CMK (cell line): ENCODE measurements at regions not wholly inside any gene's neighbourhood (a gene's known extent, or its start where the extent isn't known, plus 50 kb on each side); places are given as distances from the start of the nearest gene placed in this dataset.

ENCODE experiments used
- DNase-seq: peaks from one replicate; pipeline ENCODE4 v3.0.0-alpha.2; 2010; ENCODE audit warnings: low read depth

DNA sequence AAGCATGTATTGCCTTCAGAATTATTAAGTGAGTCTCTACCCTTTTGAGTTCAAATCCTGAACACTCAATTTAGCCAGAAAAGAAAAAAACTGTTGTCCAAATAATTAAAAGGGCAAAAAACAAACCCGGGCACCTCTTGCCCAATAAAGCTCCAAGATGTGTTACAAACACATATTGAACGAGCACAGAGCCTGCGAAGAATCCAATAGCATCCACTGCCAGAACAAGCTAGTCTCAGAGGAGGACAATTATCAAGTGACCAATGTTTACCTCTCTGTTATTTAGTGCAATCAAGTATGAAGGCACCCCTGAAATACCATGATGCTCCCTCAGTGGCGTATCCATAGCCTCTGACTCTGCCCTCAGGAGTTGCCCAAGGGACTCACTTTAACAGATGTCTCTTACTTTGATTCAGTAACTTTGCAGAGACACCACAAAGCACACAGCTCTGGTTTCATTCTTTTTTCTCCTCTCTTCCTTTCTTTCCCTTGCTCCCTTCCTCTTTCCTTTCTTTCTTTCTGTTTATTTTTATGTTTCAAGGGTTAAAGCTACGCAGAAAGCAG, 93.5 kb upstream of the SPATS2L start:
- DNase-seq = no peak

DNA sequence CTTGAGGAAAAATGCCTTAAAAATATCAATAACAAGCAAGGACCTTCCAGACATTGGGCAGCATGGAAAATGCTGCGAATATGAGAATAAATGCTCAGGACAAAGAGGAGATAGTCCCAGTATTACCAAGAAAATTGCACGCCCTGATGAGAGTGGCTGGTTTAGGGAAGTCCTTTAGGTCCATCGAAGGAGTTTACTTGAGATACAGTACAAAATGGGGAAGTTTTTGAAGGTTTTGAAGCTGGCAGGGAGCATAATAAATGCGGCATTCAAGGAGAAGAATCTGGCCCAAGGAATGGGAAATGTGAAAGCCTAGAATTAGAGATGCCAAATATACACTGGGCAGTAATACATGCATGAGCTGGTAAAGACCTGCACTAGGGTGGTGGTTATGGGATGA, 90.2 kb upstream of the SPATS2L start:
- DNase-seq = no peak

DNA sequence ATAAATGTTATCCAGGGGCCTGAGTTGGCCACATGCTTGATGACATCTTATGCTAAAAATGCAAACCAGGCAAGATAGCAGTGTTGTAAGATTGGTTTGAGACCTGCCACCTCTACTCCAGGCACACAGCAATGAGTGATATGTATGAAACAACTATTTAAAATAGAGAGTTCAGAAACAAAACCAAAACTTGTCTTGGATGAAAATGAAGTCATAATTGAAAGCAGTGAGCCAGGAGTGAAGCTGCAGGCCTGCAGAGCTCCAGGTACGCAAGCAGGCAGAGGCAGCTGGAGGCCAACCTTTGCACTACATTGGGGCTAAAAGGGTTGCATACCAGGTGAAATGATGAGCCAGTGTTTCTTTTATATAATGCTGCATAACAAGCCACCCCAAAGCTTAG, 89.2 kb upstream of the SPATS2L start:
- no peak for DNase-seq

DNA sequence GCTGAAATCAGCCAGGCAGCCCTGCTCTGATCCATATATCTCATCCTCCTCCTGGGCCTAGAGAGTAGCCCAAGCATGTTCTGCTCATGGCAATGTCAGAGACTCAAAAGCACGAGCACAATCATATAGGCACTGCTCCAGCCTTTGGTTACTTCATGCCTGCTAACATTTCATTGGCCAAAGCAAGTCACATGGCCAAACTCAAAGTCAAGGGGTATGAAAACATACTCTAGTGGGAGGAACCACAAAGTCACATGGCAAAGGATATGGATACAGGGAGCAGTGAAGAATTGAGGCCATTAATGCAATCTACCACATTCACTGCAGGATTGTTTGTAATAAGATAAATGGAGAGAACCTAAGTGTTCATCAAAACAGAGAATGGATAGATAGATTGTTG, 87.8 kb upstream of the SPATS2L start:
- DNase-seq = no peak

DNA sequence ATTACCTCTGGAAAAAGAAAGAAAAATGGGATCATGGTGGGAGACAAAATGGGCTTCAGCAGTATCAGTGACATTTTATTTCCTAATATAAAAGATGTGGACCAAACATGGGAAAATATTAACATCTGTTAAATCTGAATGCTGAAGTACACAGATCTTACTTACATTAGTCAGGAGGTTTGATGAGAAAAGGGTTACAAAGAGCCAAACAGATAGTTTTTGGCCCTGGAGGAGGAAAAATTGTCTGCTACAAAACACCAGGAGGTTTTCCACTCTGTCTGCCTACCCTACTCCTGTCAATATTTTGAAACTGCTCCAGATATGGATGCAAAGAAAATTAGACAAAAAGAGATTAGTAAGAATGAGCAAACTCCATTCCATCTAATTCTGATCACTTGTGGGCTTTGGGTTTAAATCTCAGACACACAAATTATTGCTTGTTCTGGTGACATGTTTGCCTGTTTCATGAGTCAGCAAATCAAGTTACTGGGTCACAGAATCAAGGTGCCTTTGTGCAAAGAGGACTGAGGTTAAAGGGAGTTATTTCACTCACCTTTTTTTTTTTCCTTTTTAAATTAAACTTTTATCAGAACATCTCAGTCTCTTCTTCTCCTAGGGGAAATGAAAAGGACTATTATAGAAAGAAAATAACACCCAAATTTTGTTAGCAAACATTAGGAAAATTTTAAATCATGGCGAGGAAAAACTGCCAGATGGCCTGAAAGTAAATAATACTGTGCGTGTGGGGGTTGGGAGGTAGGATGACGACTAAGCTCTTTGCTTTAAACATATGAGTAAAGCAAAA, 87.0 kb upstream of the SPATS2L start:
- no peak for DNase-seq

DNA sequence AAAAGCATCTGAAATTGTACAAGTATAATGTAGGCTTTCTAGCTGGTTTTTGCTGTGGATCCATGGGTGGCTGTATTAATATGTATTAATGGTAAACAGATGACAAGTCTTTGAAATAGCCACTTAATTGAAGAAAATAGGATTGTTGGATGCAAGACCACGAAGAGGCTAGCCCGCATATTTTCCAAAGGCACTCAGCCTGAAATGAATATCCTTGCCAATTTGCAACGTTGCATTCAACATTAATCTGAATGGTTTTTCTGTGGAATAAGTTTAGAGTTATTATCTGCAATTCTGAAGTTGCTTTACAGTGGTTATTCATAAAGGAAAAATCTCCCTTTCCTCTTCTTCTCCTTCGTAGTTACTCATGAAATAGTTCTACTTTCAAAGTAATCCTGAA, 86.2 kb upstream of the SPATS2L start:
- no peak for DNase-seq

DNA sequence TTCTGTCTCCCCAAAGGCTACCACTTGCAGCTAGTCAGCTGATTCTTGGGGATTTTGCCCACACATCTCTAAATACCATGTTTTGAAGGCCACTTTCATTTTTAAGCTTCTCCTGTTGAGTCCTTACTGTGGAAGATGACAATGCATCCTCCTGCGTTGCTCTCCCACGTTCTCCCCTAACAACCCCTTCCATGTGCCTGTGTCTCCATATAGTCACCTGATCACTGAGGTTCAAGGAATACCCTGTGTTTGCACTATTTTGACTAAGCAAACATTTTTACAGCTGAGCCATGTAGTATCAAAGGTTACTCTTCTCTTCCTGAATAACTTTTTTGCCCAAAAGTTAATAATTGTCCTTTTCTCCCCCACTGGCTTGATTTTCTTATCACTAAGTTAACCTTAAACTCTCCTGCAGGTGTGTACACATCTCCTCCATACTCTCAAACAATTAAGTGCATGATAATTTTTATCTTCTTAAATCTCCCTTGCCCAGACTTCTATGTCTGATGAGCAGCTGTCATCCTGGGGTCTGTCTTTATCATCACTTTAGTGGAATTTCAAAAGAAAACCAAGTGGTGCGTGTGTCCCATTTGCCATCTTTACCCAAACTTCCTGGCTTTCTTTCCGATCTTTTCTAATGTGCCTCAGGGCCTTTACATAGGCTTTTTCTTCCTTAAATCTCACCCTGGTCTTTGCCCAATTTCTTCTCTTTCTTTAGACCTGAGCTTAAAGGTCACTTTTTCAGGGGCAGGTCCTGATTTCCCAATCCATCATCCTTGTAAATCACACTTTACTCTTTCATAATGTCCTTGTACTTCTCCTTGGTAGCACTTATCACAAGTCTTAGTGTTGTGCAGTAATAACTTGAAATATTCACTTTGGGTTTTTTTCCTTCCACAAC, 85.2 kb upstream of the SPATS2L start:
- no peak for DNase-seq

DNA sequence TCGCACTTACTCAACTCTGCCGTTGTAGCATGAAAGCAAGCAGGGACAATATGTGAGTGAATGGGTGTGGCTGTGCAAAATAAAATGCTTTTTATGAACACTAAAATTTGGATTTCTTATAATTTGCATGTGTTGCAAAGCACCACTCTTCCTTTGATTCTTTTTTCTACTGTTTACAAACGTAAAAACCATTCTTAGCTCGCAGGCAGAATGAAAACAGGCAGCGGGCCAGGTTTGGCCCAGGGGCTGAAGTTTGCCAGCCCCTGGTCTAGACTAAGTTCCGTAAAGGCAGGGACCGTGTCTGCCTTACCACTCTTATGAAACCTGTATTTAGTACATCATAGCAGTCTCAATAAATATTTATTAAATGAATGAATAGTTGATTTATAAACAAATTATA, 83.7 kb upstream of the SPATS2L start:
- DNase-seq = no peak

DNA sequence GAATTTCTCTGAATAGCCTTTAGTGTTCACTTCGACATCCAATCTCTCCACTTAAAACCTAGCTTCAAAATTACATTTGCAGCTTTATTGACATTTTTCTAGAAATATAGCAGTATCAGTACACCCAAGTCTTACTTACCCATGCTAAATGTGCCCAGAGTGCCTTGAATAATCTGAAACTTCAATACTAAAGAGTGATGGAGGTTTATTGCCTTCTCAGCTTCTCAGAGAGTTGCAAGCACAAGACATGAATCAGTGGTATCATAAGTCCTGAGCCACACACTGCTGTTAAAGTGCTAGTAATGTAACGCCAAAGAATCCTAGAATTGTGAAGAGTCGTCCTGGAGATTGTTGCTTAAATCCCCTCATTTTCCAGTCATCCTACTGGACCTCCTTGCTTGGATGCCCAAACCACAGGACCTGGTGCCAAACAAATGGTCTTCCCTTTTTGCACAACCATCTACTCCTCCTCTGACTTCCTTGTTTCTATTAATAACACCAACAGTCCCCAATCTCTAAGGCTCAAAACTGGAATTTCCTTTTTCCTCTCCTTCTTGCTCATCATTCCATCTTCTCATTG, 83.2 kb upstream of the SPATS2L start:
- DNase-seq = no peak

DNA sequence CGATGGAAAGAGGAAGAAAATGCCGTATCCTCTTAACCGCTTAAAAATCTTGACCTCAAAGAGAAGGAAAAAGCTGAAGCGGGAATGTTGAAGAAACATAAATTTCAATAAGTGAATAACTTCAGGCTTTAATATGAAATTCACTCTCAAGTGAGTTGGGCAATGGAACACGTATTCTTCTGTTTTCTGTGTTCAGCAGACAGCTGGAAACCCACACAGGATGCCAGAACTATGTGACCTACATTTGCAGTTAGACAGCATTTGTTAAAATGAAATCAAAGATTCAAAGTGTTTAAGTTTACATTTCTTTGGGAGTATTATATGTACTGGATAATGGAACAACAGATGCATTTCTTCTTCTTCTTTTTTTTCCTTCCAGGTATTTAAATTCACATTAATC, 80.5 kb upstream of the SPATS2L start:
- no peak for DNase-seq

DNA sequence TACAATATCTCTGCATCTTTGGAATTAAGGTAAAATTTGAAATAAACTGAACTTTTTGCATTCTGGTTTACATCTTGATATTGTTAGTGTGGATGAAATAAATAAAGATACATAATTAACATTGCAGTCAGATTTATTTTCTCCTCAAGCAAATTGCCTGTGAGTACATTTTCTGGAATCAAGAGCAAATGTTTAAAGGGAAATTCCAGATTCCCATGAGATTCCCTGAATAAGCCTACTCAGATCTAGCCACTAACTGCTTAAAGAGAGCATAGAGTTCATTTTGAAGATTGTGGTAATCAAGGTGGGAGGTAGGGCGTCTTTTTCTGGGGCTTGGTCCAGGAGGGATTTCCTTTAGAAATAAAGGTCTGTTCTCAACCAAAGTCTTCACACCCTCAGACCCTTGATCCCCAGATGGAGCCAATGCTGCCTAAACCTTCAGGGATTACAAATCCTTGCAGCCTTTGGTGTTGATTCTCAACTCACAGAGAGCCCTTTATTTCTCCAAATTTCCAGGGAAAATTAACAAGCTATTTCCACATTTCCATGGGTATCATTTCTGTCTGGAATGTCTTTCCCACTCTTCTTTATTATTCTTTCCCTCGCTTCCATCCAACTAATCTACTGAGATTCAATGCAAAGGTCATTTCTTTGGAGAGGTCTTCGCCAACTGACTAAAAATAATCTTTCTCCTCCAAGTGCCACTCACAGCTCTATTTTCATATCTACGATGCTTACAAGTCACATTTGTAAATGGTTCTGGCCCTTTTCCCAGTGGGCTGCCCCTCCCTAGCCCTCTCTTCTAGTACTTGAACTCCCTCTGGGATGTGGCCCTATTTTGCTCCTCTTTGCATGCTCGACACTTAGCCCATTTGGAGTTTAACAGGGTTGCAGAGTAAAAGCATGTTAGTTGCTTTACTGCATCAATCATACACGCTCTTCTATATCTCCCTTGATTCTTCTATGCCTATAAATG, 79.8 kb upstream of the SPATS2L start:
- DNase-seq = no peak

DNA sequence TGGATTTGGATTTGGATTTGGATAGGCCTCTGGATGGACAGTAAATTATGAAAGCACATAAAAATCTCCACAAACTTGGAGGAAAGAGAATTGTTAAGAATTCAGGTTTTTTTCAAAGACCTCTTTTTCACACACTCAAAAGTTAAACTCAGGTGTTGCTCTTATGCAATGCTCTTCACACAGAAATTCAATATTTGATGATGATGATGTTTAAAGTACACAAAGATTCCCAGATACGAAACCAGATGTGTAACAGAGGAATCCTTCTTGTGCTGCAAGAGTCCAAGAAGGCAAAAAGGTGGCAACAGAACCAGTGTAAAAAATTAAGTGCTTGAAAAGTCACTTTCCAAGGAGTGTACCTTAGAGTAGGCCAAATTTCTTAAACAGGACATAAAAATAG, 75.8 kb upstream of the SPATS2L start:
- no peak for DNase-seq

DNA sequence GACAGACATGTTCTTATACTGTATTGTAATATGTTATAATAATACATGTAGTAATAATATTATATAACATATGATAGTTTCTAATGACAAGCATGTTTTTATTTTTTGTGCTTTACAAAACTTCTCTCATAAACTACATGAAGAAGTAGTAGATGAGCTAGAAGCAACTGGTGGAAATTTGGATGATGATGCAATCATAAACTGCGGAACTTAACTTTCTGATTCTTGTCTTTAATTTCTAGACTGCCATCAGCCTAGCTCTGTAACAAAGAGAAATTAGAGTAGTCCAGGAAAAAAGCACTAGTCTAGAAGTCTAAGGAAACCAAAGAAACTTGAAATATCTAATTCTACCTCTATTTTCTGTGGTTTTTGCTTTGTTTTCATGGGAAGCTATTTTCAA, 71.0 kb upstream of the SPATS2L start:
- no peak for DNase-seq

DNA sequence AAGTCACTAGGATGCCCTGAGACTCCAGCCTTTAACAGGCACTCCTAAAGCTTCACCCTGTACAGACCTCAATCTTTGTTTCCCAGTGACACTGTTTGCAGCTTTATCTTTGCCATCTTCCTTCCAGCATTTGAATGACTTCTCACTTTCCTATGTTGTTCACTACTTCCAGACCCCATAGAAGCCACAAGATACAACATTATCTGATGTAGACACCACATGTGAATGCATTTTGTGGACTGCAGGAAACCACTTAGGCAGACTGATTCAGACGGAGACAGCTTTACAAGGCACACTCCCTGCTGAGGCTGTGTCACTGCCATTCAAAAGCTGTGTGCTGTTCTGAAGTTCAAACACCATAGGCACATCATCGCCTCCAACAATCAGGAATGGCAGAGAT, 67.3 kb upstream of the SPATS2L start:
- peak; percentile 8 for DNase-seq

DNA sequence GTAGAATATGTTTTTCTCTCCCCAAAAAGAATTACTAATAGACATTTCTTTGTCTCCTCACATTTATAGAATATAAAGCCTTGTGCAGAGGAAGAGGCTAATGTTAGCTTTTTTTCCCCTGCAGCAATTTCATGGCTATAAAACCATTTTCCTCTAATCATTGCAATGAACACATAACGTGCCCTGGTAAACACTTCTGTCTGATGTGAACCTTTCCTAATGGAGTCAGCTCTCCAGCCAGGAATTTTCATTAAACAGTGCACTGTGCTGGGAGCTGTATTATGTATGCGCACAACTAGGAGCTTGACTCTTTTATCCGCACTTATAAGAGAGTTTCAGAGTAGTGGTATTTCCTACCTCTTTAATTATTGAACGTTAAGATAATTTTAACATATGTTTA, 63.9 kb upstream of the SPATS2L start:
- DNase-seq = no peak

DNA sequence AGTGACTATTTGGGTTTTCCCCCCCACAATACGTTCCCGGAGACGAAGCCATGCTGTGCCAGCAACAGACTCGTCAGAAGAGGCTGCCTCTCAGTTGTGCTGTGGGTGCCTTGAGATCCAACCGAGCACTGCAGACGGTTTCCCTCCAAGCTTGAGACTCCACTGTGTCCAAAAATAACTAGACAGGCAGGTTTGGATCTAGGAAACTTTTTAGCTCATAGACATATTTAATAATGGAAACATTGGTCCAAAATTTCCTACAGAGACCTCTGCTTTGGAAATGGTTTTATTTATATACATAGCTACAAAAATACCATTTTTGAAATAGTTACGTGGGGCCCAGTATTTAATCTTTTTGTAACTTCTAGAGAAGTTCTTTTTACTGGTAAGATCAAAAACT, 63.1 kb upstream of the SPATS2L start:
- DNase-seq = no peak

DNA sequence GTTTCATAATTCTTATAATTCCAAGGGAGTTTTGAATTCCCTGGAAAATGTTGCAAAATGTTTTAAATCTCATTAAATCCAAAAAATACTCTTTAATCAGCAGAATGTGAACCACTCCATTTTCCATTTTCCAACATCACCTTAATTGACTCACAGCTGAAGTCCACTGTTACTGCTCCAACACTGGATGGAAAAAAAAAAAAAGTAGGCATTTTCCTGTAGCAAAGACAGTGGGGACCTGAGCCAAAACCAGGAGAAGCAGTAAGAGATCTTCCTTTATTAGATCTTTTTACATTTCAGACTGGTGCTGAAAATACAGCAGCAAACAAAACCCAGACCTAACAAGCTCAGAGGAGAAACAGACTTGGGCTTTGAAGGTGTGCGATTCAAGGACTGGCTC, 62.4 kb upstream of the SPATS2L start:
- DNase-seq = no peak

DNA sequence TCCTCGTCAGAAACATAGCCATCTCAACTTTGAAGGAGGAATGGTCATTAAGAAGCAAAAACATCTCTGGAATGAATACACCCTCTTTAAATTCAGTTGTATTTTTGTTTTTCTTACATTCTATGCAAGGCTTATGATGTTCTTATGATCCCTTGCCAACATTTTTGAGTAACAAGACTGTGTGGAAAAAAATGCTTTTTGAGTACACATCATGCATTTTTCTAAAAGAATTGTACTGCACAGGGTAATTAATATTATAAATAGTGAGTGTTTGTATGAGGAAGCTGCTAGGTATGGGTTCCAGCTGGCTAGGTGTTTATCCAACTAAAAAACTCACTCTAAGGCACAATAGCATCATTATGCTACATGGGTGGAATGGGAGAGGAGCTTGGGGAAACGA, 59.0 kb upstream of the SPATS2L start:
- no peak for DNase-seq

DNA sequence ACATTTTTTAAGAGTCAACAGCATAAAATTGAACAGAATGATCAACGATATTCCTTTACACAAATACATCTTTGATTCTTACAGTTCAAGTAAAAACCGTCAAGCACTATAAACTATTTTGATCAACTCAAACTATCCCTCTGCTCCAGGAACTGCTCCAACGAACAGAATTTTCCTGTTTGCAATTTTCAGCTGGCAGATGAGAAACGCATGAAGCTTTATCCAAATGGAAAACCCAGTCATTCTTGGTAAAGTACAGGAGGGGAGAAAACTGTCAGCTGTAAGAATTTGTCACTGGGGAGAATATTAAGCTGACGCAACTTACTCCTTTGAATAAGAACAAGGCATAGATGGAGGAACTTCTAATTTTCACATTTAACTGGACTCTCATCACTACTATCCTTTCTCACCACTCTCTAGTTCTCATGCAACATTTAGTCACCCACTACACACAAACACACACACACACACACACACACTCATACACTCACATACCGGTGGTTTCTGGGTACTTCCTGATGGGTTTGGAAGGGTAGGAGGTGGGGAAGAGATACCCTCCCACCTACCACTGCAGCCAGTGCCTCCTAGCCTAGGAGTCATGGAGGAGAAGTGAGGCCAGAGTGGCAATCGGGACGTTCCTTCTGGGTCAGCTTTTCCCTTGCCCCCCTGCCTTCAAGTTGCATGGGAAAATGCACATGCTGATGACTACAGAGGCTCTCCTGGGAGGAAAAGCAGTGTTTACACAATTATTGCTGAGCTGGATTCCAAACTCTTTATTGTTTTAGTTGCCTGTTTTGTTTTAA, 54.0 kb upstream of the SPATS2L start:
- DNase-seq = no peak

DNA sequence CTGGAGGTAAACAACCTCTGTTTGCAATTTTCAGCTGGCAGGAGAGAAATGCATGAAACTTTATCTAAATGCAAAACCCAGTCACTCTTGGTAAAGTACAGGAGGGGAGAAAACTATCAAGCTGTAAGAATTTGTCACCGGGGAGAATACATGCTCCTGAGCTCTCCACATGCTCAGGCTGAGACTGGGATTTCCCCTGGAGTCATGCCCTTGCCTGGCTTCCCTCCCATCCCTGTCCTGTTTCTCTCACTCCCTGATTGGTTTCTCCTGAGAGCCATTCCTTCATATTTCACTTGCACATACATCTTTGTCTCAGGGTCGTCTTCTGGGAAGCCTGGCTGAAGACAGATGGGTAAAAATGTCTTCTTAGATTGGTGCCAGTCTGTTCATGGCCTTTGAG, 52.9 kb upstream of the SPATS2L start:
- no peak for DNase-seq

DNA sequence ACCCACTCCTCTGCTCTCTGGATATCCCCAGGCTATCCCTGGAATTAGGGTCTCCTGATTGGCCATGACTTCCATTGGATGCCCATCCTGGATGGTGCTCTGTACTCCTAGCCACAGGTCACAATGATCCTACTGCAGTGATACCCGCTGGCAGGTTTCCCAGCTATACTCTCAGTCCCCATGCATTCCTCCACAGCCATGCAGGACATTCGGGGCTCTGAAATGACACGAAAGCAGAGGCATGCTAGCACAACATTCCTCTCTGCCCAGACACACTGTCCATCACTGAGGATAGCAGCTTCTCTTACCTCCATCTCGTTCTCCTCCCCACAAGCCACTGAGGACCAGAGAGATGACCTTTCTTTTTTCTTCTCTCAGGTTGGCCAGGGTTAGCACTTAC, 51.7 kb upstream of the SPATS2L start:
- no peak for DNase-seq
